HEK293T (cell line): ENCODE measurements at regions not wholly inside any gene's neighbourhood (a gene's known extent, or its start where the extent isn't known, plus 50 kb on each side); places are given as distances from the start of the nearest gene placed in this dataset.

Source experiments
- BHLHE40 ChIP-seq: fragments of 450-650 bp; IDR thresholded peaks from 2 replicates; pipeline ENCODE4 v1.6.1; 2016; ENCODE audit warnings: mild to moderate bottlenecking, moderate library complexity, borderline replicate concordance
- ELF4 ChIP-seq: fragments of 450-650 bp; IDR thresholded peaks from 2 replicates; pipeline ENCODE4 v1.6.1; 2017; ENCODE audit warnings: antibody characterized with exemption
- FOXK2 ChIP-seq: fragments of 450-650 bp; IDR thresholded peaks from 2 replicates; pipeline ENCODE4 v1.6.1; 2016; ENCODE audit warnings: mild to moderate bottlenecking
- FOXM1 ChIP-seq: fragments of 450-650 bp; IDR thresholded peaks from 2 replicates; pipeline ENCODE4 v1.6.1; 2017; ENCODE audit warnings: mild to moderate bottlenecking, borderline replicate concordance
- HDGF ChIP-seq: fragments of 450-650 bp; IDR thresholded peaks from 2 replicates; pipeline ENCODE4 v1.6.1; 2017; ENCODE audit warnings: antibody characterized with exemption, borderline replicate concordance
- NFRKB ChIP-seq: fragments of 450-650 bp; IDR thresholded peaks from 2 replicates; pipeline ENCODE4 v1.6.1; 2016; ENCODE audit warnings: mild to moderate bottlenecking, moderate library complexity
- SP1 ChIP-seq: fragments of 450-650 bp; IDR thresholded peaks from 2 replicates; pipeline ENCODE4 v1.6.1; 2017
- SUZ12 ChIP-seq: fragments of 450-650 bp; IDR thresholded peaks from 2 replicates; pipeline ENCODE4 v1.6.1; 2016; ENCODE audit warnings: mild to moderate bottlenecking
- ZNF384 ChIP-seq: fragments of 450-650 bp; IDR thresholded peaks from 2 replicates; pipeline ENCODE4 v1.6.1; 2016
- TF ChIP-seq, protein P1 (sequence below): fragments of 450-650 bp; IDR thresholded peaks from 2 replicates; pipeline ENCODE4 v1.6.1; 2016

DNA sequence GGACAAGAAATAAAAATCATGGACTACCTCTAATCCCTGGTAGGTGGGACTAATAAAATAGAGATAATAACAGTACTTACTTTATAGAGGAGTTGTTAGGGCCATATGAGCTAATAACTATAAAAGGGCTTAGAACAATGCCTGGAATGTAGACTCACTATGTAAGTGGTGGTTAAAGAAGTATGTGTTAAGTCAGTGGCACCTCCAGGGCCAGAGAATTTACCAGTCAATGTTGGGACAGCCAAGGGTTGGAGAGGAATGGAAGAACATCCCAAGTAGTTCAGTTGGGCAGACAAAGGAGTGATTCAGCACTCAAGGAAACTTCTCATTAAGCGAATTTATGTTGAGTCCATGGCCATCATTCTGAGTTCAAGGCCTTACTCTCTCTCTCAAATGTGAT, 116.8 kb downstream of the OTOR start:
- TF ChIP-seq FOXM1 (no peak), ELF4 (no peak), NFRKB (no peak), BHLHE40 (no peak), SUZ12 (no peak), SP1 (no peak), ZNF384 (no peak), FOXK2 (no peak), HDGF (no peak)
- TF ChIP-seq, protein P1, sequence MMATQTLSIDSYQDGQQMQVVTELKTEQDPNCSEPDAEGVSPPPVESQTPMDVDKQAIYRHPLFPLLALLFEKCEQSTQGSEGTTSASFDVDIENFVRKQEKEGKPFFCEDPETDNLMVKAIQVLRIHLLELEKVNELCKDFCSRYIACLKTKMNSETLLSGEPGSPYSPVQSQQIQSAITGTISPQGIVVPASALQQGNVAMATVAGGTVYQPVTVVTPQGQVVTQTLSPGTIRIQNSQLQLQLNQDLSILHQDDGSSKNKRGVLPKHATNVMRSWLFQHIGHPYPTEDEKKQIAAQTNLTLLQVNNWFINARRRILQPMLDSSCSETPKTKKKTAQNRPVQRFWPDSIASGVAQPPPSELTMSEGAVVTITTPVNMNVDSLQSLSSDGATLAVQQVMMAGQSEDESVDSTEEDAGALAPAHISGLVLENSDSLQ = no peak
